Panc1 (cell line): ENCODE measurements at regions not wholly inside any gene's neighbourhood (a gene's known extent, or its start where the extent isn't known, plus 50 kb on each side); places are given as distances from the start of the nearest gene placed in this dataset.

Source experiments
- ATAC-seq: fragments of 200-7000 bp; cut with Tn5 transposase; 2 replicates; pipeline ENCODE4 v1.9.1; 2020; ENCODE audit warnings: mild to moderate bottlenecking, moderate library complexity
- BruUV-seq: library from RNA; stranded (reverse); fragments of 400-500 nt; replicated peaks from 2 replicates; lab custom pipeline; 2021; lab: Mats Ljungman, UMichigan
- CTCF ChIA-PET: fragments of 300-600 bp; sonication (Branson Sonifier 250); formaldehyde crosslinking; loops from one replicate; lab custom pipeline; 2022; ENCODE audit warnings: antibody characterized with exemption; lab: Charles Lee
- POLR2A ChIA-PET: fragments of 300-600 bp; sonication (Branson Sonifier 250); formaldehyde crosslinking; loops from one replicate; lab custom pipeline; 2022; ENCODE audit warnings: antibody characterized with exemption; lab: Charles Lee
- DNase-seq: peaks from one replicate; pipeline ENCODE4 v3.0.0-alpha.2; 2010; ENCODE audit warnings: low read depth, low spot score
- H3K27ac ChIP-seq: 2 replicates; pipeline ENCODE4 v1.5.1; 2011; ENCODE audit warnings: mild to moderate bottlenecking, low read length, inconsistent platforms
- H3K27me3 ChIP-seq: fragments of 200-500 bp; sonication (Bioruptor generic); 2 replicates; pipeline ENCODE4 v1.6.0; 2014; ENCODE audit warnings: low read length, inconsistent platforms; ENCODE audit not compliant: control insufficient read depth, insufficient read depth
- H3K36me3 ChIP-seq: fragments of 200-500 bp; sonication (Bioruptor generic); 2 replicates; pipeline ENCODE4 v1.5.1; 2014; ENCODE audit warnings: inconsistent platforms, mild to moderate bottlenecking, low read length, moderate library complexity; ENCODE audit not compliant: control insufficient read depth, insufficient read depth
- H3K4me1 ChIP-seq: 2 replicates; pipeline ENCODE4 v1.5.1; 2011; ENCODE audit warnings: inconsistent platforms, mild to moderate bottlenecking, low read length, moderate library complexity; ENCODE audit not compliant: control insufficient read depth, insufficient read depth
- H3K4me3 ChIP-seq, 2 experiments: 2 replicates each; pipeline ENCODE4 v1.5.1; 2011 to 2012; ENCODE audit warnings: low read depth in 2 of 2, low read length in 2 of 2, mild to moderate bottlenecking in 2 of 2, inconsistent platforms in 1 of 2, moderate library complexity in 1 of 2
- H3K9me3 ChIP-seq: fragments of 200-500 bp; sonication (Bioruptor generic); 2 replicates; pipeline ENCODE4 v1.5.1; 2014; ENCODE audit warnings: low read depth, mild to moderate bottlenecking, inconsistent platforms, low read length, moderate library complexity; ENCODE audit not compliant: control insufficient read depth, insufficient read depth
- CTCF ChIP-seq: fragments of 450-650 bp; IDR thresholded peaks from 2 replicates; pipeline ENCODE4 v1.5.1; 2017; ENCODE audit warnings: mild to moderate bottlenecking
- POLR2AphosphoS5 ChIP-seq: IDR thresholded peaks from 2 replicates; pipeline ENCODE4 v1.6.1; 2012; ENCODE audit warnings: mild to moderate bottlenecking, low read depth, low read length, moderate library complexity
- REST ChIP-seq, 2 experiments: IDR thresholded peaks; 2 replicates each; pipeline ENCODE4 v1.6.1; 2011 to 2012; ENCODE audit warnings: low read depth in 2 of 2, control low read depth in 1 of 2, low read length in 1 of 2, mild to moderate bottlenecking in 1 of 2, moderate library complexity in 1 of 2; ENCODE audit not compliant: insufficient read depth in 1 of 2
- SIN3A ChIP-seq: IDR thresholded peaks from 2 replicates; pipeline ENCODE4 v1.6.1; 2012; ENCODE audit warnings: low read depth, mild to moderate bottlenecking, low read length, moderate library complexity, borderline replicate concordance; ENCODE audit not compliant: insufficient read depth
- TCF7L2 ChIP-seq: IDR thresholded peaks from 2 replicates; pipeline ENCODE4 v1.6.1; 2011; ENCODE audit warnings: mild to moderate bottlenecking, low read depth, low read length, inconsistent platforms
- in situ Hi-C: cut with HindIII; loops from 2 replicates; pipeline ENCODE4 v1.10.0; 2016; ENCODE audit warnings: low sequenced_read_pairs, low pct_unique_long_range_greater_than_20kb
- intact Hi-C: fragments of 100-400 bp; cut with micrococcal nuclease; formaldehyde crosslinking; loops from one replicate; pipeline ENCODE4 v1.10.0; 2022; ENCODE audit not compliant: unreplicated experiment

- BruUV-seq: no TSS peak
- DNase-seq (no peak), ATAC-seq (no peak)
- Histone ChIP-seq H3K27me3 (no peaks in the 10 kb centered on the region), H3K36me3 (no peaks in the 10 kb centered on the region), H3K4me1 (peaks cover 24% of the 10 kb centered on the region), H3K4me3 (no peak overlapping the region), H3K27ac (peak overlapping the region; percentile 63), H3K9me3 (no peaks in the 10 kb centered on the region)
- no peak for TF ChIP-seq REST (IDR thresholded peaks at IDR 0.05; ENCODE audit: insufficient read depth in 1 of 2, low read depth in 2 of 2, low read length in 1 of 2)
- no peak for TF ChIP-seq POLR2AphosphoS5
- no peak for TF ChIP-seq CTCF
- no peak for TF ChIP-seq TCF7L2
- TF ChIP-seq SIN3A: no peak
- POLR2A ChIA-PET: interaction anchor here (0.6 to 0.7 kb wide), 3 partner anchors 19 to 176 kb away, joined by 5 to 13 read pairs (median 10); no protein-coding TSS in a partner anchor
- CTCF ChIA-PET: interaction anchor here (0.6 to 0.7 kb wide), 2 partner anchors 21 to 23 kb away, joined by 3 read pairs; no protein-coding TSS in a partner anchor
- intact Hi-C loops (no loop called here), in situ Hi-C loops (no loop called here)
Observed at GRCh38 chr20:53695797-53696527, 102.3 kb upstream of the ZNF217 start.

- no TSS peak for BruUV-seq
Observed at GRCh38 chr20:53693262-53693871, 99.7 kb upstream of the ZNF217 start.

More at GRCh38 chr20:53693262-53693871, 99.7 kb upstream of the ZNF217 start:
- Histone ChIP-seq H3K4me1 (peaks cover 28% of the 10 kb centered on the region), H3K27me3 (no peaks in the 10 kb centered on the region), H3K4me3 (no peak overlapping the region), H3K9me3 (no peaks in the 10 kb centered on the region), H3K27ac (peak overlapping the region; percentile 85), H3K36me3 (no peaks in the 10 kb centered on the region)
- ATAC-seq: no peak
- in situ Hi-C loops: no loop called here
- no peak for DNase-seq
- intact Hi-C loops: no loop called here
- ChIA-PET POLR2A (no interaction called here), CTCF (no interaction called here)
- TF ChIP-seq TCF7L2: no peak
- TF ChIP-seq POLR2AphosphoS5: no peak
- TF ChIP-seq CTCF: no peak
- no peak for TF ChIP-seq SIN3A
- no peak for TF ChIP-seq REST (IDR thresholded peaks at IDR 0.05; ENCODE audit: insufficient read depth in 1 of 2, low read depth in 2 of 2, low read length in 1 of 2)
